Psoas muscle (tissue), 7 donors: ENCODE measurements at regions not wholly inside any gene's neighbourhood (a gene's known extent, or its start where the extent isn't known, plus 50 kb on each side); places are given as distances from the start of the nearest gene placed in this dataset.

Experiments used
- ATAC-seq, 4 donors: fragments of 200-7000 bp; cut with Tn5 transposase; one replicate each; pipeline ENCODE4 v1.9.1; 2020; ENCODE audit warnings: moderate library complexity in 3 of 4, mild to moderate bottlenecking in 2 of 4
- DNase-seq, 2 donors: peaks; one replicate each; pipeline ENCODE4 v3.0.0-alpha.2; 2020
- H3K27ac ChIP-seq: fragments of 200-600 bp; one replicate; pipeline ENCODE4 v1.8.0; 2022
- H3K27me3 ChIP-seq, 3 donors: fragments of 200-600 bp in 1 of 3; one replicate each; pipeline versions ENCODE4 v1.6.1 to v1.8.0; 2013 to 2022; ENCODE audit warnings: low read length in 2 of 3, mild to moderate bottlenecking in 2 of 3, moderate library complexity in 1 of 3; ENCODE audit not compliant: insufficient read depth in 3 of 3
- H3K36me3 ChIP-seq, 2 donors: fragments of 200-600 bp in 1 of 2; one replicate each; pipeline versions ENCODE4 v1.6.1 to v1.8.0; 2013 to 2022; ENCODE audit warnings: low read depth in 1 of 2, mild to moderate bottlenecking in 1 of 2, moderate library complexity in 1 of 2; ENCODE audit not compliant: insufficient read depth in 1 of 2
- H3K4me1 ChIP-seq: fragments of 200-600 bp; one replicate; pipeline ENCODE4 v1.8.0; 2022
- H3K4me3 ChIP-seq: fragments of 200-600 bp; one replicate; pipeline ENCODE4 v1.8.0; 2022; ENCODE audit warnings: mild to moderate bottlenecking
- H3K9me3 ChIP-seq: fragments of 200-600 bp; one replicate; pipeline ENCODE4 v1.8.0; 2022
- CTCF ChIP-seq: fragments of 200-600 bp; IDR thresholded peaks from one replicate; pipeline ENCODE4 v1.8.0; 2022; ENCODE audit warnings: antibody characterized with exemption
- WGBS, 3 donors: extraction: QIAGEN DNeasy Blood & Tissue Kit; methylation state at CpG; one replicate each; pipeline versions ENCODE4 v1.1.6 to v1.1.7; 2013; 5-methylcytosine and 5-hydroxymethylcytosine counted together
- intact Hi-C, 2 donors: fragments of 100-400 bp; cut with DNase I; formaldehyde crosslinking; loops; one replicate each; pipeline versions ENCODE4 v1.11.0 to v1.14.2; 2022
- donor health status: healthy with polysubstance abuse.
- donor health status: DM: no; HTN: no; CAD: no; lungs with moderate emphysema.
- donor health status: Bipolar disorder and iron deficiency.
- donor health status: healthy.
- donor health status: DM: yes; HTN: yes; CAD: no.
- donor health status: DM: no; HTN: no; CAD: no.
- donor health status: DM: yes; HTN: yes; CAD: no.

DNA sequence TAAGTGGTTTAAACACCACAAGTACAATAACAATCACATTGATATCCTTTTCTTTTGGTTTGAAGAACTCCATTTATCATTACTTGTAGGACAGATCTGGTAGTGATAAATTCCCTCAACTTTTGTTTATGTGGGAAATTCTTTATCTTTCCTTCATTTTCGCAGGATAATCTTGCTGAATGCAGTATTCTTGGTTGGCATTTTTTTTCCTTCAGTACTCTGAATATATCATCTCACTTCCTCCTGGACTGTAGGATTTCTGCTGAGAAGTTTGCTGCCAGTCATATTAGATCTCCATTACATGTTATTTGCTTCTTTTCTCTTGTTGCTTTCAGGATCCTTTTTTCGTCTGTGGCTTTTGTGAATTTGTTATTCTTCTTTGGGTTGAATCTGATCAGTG, 179.0 kb upstream of the PLET1 start:
- no peaks in the 10 kb centered on the region for H3K36me3 ChIP-seq
- no peak for ATAC-seq
- no peak for TF ChIP-seq CTCF

GRCh38 chr11:112440518-112440917, 179.9 kb upstream of the PLET1 start:
- H3K27me3 ChIP-seq = no peaks in the 10 kb centered on the region
- H3K9me3 ChIP-seq = peaks cover 22% of the 10 kb centered on the region
- H3K4me3 ChIP-seq = no peak overlapping the region
- H3K4me1 ChIP-seq = no peaks in the 10 kb centered on the region
- H3K36me3 ChIP-seq = no peaks in the 10 kb centered on the region
- no peak for TF ChIP-seq CTCF
- ATAC-seq = no peak
- no peak overlapping the region for H3K27ac ChIP-seq
- 56 to 74% (median 68%) methylated on average over 1 of the region's 1 CpG for WGBS, 3 donors
- no peak for DNase-seq
- intact Hi-C loops = no loop called here

More for the DNA sequence above, 179.0 kb upstream of the PLET1 start:
- Histone ChIP-seq H3K27me3 (no peaks in the 10 kb centered on the region), H3K9me3 (peaks cover 14% of the 10 kb centered on the region), H3K27ac (no peak overlapping the region), H3K4me3 (no peak overlapping the region), H3K4me1 (no peaks in the 10 kb centered on the region)
- 80 to 94% (median 92%) methylated on average over 2 of the region's 2 CpGs for WGBS, 3 donors
- no peak for DNase-seq
- intact Hi-C loops = no loop called here

- no peaks in the 10 kb centered on the region for H3K27me3 ChIP-seq
- H3K27ac ChIP-seq = no peak overlapping the region
- ATAC-seq = no peak
- no peaks in the 10 kb centered on the region for H3K36me3 ChIP-seq
- peaks cover 16% of the 10 kb centered on the region for H3K9me3 ChIP-seq
- no peak for DNase-seq
- TF ChIP-seq CTCF = no peak
- WGBS, 3 donors = 83 to 89% (median 85%) methylated on average over 4 of the region's 4 CpGs
- intact Hi-C loops = no loop called here
- no peak overlapping the region for H3K4me3 ChIP-seq
- H3K4me1 ChIP-seq = no peaks in the 10 kb centered on the region
Observed at GRCh38 chr11:112448168-112448567, 187.5 kb upstream of the PLET1 start.

- WGBS, 3 donors = 83 to 86% (median 83%) methylated on average over 1 of the region's 1 CpG
- Histone ChIP-seq H3K27me3 (no peaks in the 10 kb centered on the region), H3K4me3 (no peak overlapping the region), H3K27ac (no peak overlapping the region), H3K9me3 (peaks cover 16% of the 10 kb centered on the region), H3K4me1 (no peaks in the 10 kb centered on the region), H3K36me3 (no peaks in the 10 kb centered on the region)
- DNase-seq (no peak), ATAC-seq (no peak)
- intact Hi-C loops = no loop called here
- TF ChIP-seq CTCF = no peak
Observed at GRCh38 chr11:112448806-112449205, 188.1 kb upstream of the PLET1 start.

DNA sequence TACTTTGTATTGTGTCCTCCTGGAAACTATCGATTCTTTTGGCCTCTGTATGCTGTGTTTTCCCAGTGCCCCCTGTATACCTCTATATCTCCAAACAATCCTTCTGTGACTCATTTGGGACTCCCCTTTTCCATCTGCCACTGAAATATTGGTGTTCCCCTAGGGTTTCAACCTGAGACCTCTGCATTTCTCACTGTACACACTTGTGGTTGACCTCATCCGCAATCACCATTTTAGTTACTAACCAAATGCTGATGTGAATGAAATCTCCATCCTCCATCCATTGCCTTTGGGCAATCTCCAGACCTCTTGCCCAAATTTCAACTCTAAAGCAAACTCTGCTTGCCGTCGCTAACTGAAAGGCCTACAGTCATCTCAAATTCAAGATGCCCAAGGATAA, 190.6 kb upstream of the PLET1 start:
- Histone ChIP-seq H3K27ac (no peak overlapping the region), H3K9me3 (no peaks in the 10 kb centered on the region), H3K36me3 (no peaks in the 10 kb centered on the region), H3K27me3 (no peaks in the 10 kb centered on the region), H3K4me1 (no peaks in the 10 kb centered on the region), H3K4me3 (no peak overlapping the region)
- intact Hi-C loops = loop anchor here (5.0 kb wide), 2 partner anchors 64 to 159 kb away; no protein-coding TSS in a partner anchor
- no peak for TF ChIP-seq CTCF
- DNase-seq = no peak
- WGBS, 3 donors = 95 to 96% (median 96%) methylated on average over 4 of the region's 4 CpGs
- ATAC-seq = no peak
